H1 (cell line): ENCODE measurements at regions not wholly inside any gene's neighbourhood (a gene's known extent, or its start where the extent isn't known, plus 50 kb on each side); places are given as distances from the start of the nearest gene placed in this dataset.

Experiments used
- CTCF ChIA-PET: fragments of 300-600 bp; sonication (Branson Sonifier 250); formaldehyde crosslinking; loops from one replicate; lab custom pipeline; 2021; ENCODE audit not compliant: partially characterized antibody; lab: Charles Lee
- POLR2A ChIA-PET: fragments of 300-600 bp; sonication (Branson Sonifier 250); formaldehyde crosslinking; loops from one replicate; lab custom pipeline; 2021; ENCODE audit warnings: inconsistent platforms; ENCODE audit not compliant: partially characterized antibody; lab: Charles Lee
- DNase-seq, 2 experiments: peaks; one replicate each; pipeline versions ENCODE4 v3.0.0 to v3.0.0-alpha.2; 2010 to 2022; ENCODE audit warnings: low spot score in 2 of 2, low read depth in 1 of 2, mixed read lengths in 1 of 2
- FAIRE-seq: peaks from 2 replicates; lab custom pipeline; 2011; peaks lifted over from hg19 to GRCh38; lab: Jason Lieb, UNC
- H2AFZ ChIP-seq: 2 replicates; pipeline ENCODE4 v1.8.1; 2012; ENCODE audit warnings: low read length, inconsistent platforms
- H2AK5ac ChIP-seq: 2 replicates; pipeline ENCODE4 v1.6.1; 2013; ENCODE audit warnings: low read depth, low read length
- H2BK120ac ChIP-seq: replicated peaks from 2 replicates; pipeline ENCODE3; 2013; ENCODE audit warnings: low read depth, low read length, inconsistent platforms
- H2BK12ac ChIP-seq: 2 replicates; pipeline ENCODE4 v1.6.1; 2013; ENCODE audit warnings: low read depth, low read length
- H2BK15ac ChIP-seq: 2 replicates; pipeline ENCODE4 v1.6.1; 2013; ENCODE audit warnings: low read length
- H2BK20ac ChIP-seq: 2 replicates; pipeline ENCODE4 v1.6.1; 2013; ENCODE audit warnings: low read length
- H2BK5ac ChIP-seq: 2 replicates; pipeline ENCODE4 v1.6.1; 2013; ENCODE audit warnings: low read depth, low read length
- H3K14ac ChIP-seq: 2 replicates; pipeline ENCODE4 v1.6.1; 2013; ENCODE audit warnings: inconsistent platforms; ENCODE audit not compliant: insufficient read length
- H3K18ac ChIP-seq: 2 replicates; pipeline ENCODE4 v1.6.1; 2013; ENCODE audit warnings: low read length; ENCODE audit errors: extremely low read depth
- H3K23ac ChIP-seq: 2 replicates; pipeline ENCODE4 v1.6.1; 2013; ENCODE audit warnings: inconsistent platforms; ENCODE audit not compliant: insufficient read length
- H3K23me2 ChIP-seq: 2 replicates; pipeline ENCODE4 v1.6.1; 2013; ENCODE audit warnings: low read depth, low read length
- H3K27ac ChIP-seq: 2 replicates; pipeline ENCODE4 v1.6.1; 2011; ENCODE audit warnings: low read depth, low read length, inconsistent platforms
- H3K27me3 ChIP-seq, 4 experiments: replicated peaks in 1 of 4; 1 replicate in 1 of 4; 2 replicates in 3 of 4; pipeline versions ENCODE4 v1.6.1 to v1.8.1; 2011 to 2013; ENCODE audit warnings: low read length in 3 of 4, mild to moderate bottlenecking in 3 of 4, inconsistent platforms in 2 of 4, mixed read lengths in 2 of 4, moderate library complexity in 1 of 4; ENCODE audit not compliant: control insufficient read depth in 3 of 4, insufficient read depth in 3 of 4; ENCODE audit errors: extremely low read depth in 1 of 4
- H3K36me3 ChIP-seq, 4 experiments: 2 replicates each; pipeline versions ENCODE4 v1.6.1 to v1.8.1; 2011 to 2013; ENCODE audit warnings: mild to moderate bottlenecking in 4 of 4, low read length in 3 of 4, moderate library complexity in 2 of 4, control low read depth in 1 of 4, inconsistent platforms in 1 of 4; ENCODE audit not compliant: insufficient read depth in 4 of 4, control insufficient read depth in 2 of 4
- H3K4ac ChIP-seq: replicated peaks from 2 replicates; pipeline ENCODE3; 2013; ENCODE audit warnings: low read length, low read depth, mixed read lengths, inconsistent platforms; ENCODE audit not compliant: insufficient read length
- H3K4me1 ChIP-seq, 4 experiments: replicated peaks in 1 of 4; 1 replicate in 1 of 4; 2 replicates in 3 of 4; pipeline versions ENCODE4 v1.6.1 to v1.8.1; 2011 to 2013; ENCODE audit warnings: low read length in 3 of 4, inconsistent platforms in 2 of 4, mixed read lengths in 1 of 4; ENCODE audit not compliant: insufficient read depth in 4 of 4, control insufficient read depth in 3 of 4
- H3K4me2 ChIP-seq, 2 experiments: 2 replicates each; pipeline versions ENCODE4 v1.6.1 to v1.8.1; 2011 to 2013; ENCODE audit warnings: low read depth in 2 of 2, low read length in 2 of 2, control low read depth in 1 of 2, inconsistent platforms in 1 of 2, mild to moderate bottlenecking in 1 of 2; ENCODE audit not compliant: insufficient read depth in 1 of 2
- H3K4me3 ChIP-seq, 4 experiments: fragments of 200-600, 300-600 bp in 1 of 4; sonication (generic), shearing (Covaris generic), sonication (Bioruptor Twin) in 1 of 4; 2 replicates each; pipeline versions ENCODE4 v1.5.1 to v1.8.1; 2011 to 2016; ENCODE audit warnings: low read length in 4 of 4, low read depth in 3 of 4, control low read depth in 2 of 4, inconsistent platforms in 2 of 4, mild to moderate bottlenecking in 2 of 4, mixed read lengths in 1 of 4, moderate library complexity in 1 of 4; ENCODE audit not compliant: insufficient read depth in 2 of 4; ENCODE audit errors: extremely low read depth in 1 of 4
- H3K56ac ChIP-seq: replicated peaks from 2 replicates; pipeline ENCODE3; 2013; ENCODE audit warnings: low read depth, mild to moderate bottlenecking, mixed read lengths, low read length, inconsistent platforms; ENCODE audit not compliant: insufficient read length
- H3K79me1 ChIP-seq: 2 replicates; pipeline ENCODE4 v1.6.1; 2013; ENCODE audit warnings: low read depth, low read length, control low read depth
- H3K79me2 ChIP-seq, 2 experiments: 2 replicates each; pipeline versions ENCODE4 v1.6.1 to v1.8.1; 2012 to 2013; ENCODE audit warnings: low read length in 2 of 2, mild to moderate bottlenecking in 2 of 2, inconsistent platforms in 1 of 2; ENCODE audit not compliant: insufficient read depth in 2 of 2, control insufficient read depth in 1 of 2
- H3K9ac ChIP-seq, 4 experiments: replicated peaks in 1 of 4; 1 replicate in 1 of 4; 2 replicates in 3 of 4; pipeline versions ENCODE4 v1.6.1 to v1.8.1; 2011 to 2013; ENCODE audit warnings: low read depth in 3 of 4, low read length in 3 of 4, control low read depth in 2 of 4, mild to moderate bottlenecking in 2 of 4, moderate library complexity in 2 of 4, inconsistent platforms in 1 of 4; ENCODE audit errors: extremely low read depth in 1 of 4
- H3K9me3 ChIP-seq, 2 experiments: 2 replicates each; pipeline versions ENCODE4 v1.6.1 to v1.8.1; 2012 to 2013; ENCODE audit warnings: mild to moderate bottlenecking in 2 of 2, moderate library complexity in 2 of 2, control low read depth in 1 of 2, inconsistent platforms in 1 of 2, low read depth in 1 of 2, low read length in 1 of 2, mixed read lengths in 1 of 2; ENCODE audit not compliant: insufficient read depth in 2 of 2
- H4K20me1 ChIP-seq, 2 experiments: replicated peaks in 1 of 2; 2 replicates each; pipeline versions ENCODE3 to v1.8.1; 2011 to 2013; ENCODE audit warnings: inconsistent platforms in 2 of 2, low read length in 2 of 2, mild to moderate bottlenecking in 1 of 2; ENCODE audit not compliant: insufficient read depth in 2 of 2, control insufficient read depth in 1 of 2
- H4K5ac ChIP-seq: 2 replicates; pipeline ENCODE4 v1.6.1; 2013; ENCODE audit warnings: low read length, low read depth, mixed read lengths, inconsistent platforms; ENCODE audit not compliant: insufficient read length
- H4K8ac ChIP-seq: 2 replicates; pipeline ENCODE4 v1.8.0; 2013; ENCODE audit warnings: mild to moderate bottlenecking, moderate library complexity, low read length, inconsistent platforms; ENCODE audit not compliant: insufficient read depth; ENCODE audit errors: extremely low read depth
- H4K91ac ChIP-seq: replicated peaks from 2 replicates; pipeline ENCODE3; 2013; ENCODE audit warnings: low read length, mixed read lengths, inconsistent platforms; ENCODE audit not compliant: insufficient read length
- BACH1 ChIP-seq: IDR thresholded peaks from 2 replicates; pipeline ENCODE4 v1.6.1; 2012; ENCODE audit warnings: low read length, improper control_type of control experiment
- CBX8 ChIP-seq: fragments of 300-800, 300-1000 bp; sonication (generic); IDR thresholded peaks from 2 replicates; pipeline ENCODE4 v1.7.1; 2016; ENCODE audit warnings: low read depth, low read length, borderline replicate concordance
- EP300 ChIP-seq, 2 experiments: IDR thresholded peaks; 1 replicate in 1 of 2; 2 replicates in 1 of 2; pipeline ENCODE4 v1.6.1; 2011 to 2012; ENCODE audit warnings: low read depth in 2 of 2, low read length in 2 of 2, mild to moderate bottlenecking in 2 of 2, borderline replicate concordance in 1 of 2, inconsistent platforms in 1 of 2, moderate library complexity in 1 of 2
- FOSL1 ChIP-seq: IDR thresholded peaks from 2 replicates; pipeline ENCODE4 v1.6.1; 2011; ENCODE audit warnings: mild to moderate bottlenecking, low read depth, low read length, moderate library complexity; ENCODE audit not compliant: insufficient read depth
- GABPA ChIP-seq: IDR thresholded peaks from 2 replicates; pipeline ENCODE4 v1.6.1; 2011; ENCODE audit warnings: mild to moderate bottlenecking, low read length, moderate library complexity, borderline replicate concordance; ENCODE audit not compliant: insufficient read depth
- GTF2F1 ChIP-seq: IDR thresholded peaks from 2 replicates; pipeline ENCODE4 v1.6.1; 2012; ENCODE audit warnings: low read depth, low read length, improper control_type of control experiment, borderline replicate concordance
- JUND ChIP-seq: IDR thresholded peaks from 2 replicates; pipeline ENCODE4 v1.6.1; 2011; ENCODE audit warnings: mild to moderate bottlenecking, improper control_type of control experiment, low read length
- POLR2A ChIP-seq, 2 experiments: IDR thresholded peaks; 1 replicate in 1 of 2; 2 replicates in 1 of 2; pipeline ENCODE4 v1.6.1; 2011; ENCODE audit warnings: low read depth in 2 of 2, low read length in 2 of 2, mild to moderate bottlenecking in 2 of 2; ENCODE audit errors: control extremely low read depth in 1 of 2
- SIRT6 ChIP-seq: IDR thresholded peaks from one replicate; pipeline ENCODE4 v1.7.1; 2012; ENCODE audit warnings: low read length, inconsistent platforms
- SIX5 ChIP-seq: IDR thresholded peaks from 2 replicates; pipeline ENCODE4 v1.6.1; 2011; ENCODE audit warnings: mild to moderate bottlenecking, low read depth, low read length
- TAF1 ChIP-seq: IDR thresholded peaks from 2 replicates; pipeline ENCODE4 v1.6.1; 2011; ENCODE audit warnings: mild to moderate bottlenecking, low read depth, low read length

GRCh38 chr6:140653972-140654371, 1279.5 kb upstream of the CITED2 start:
- Histone ChIP-seq H3K23me2 (no peaks in the 10 kb centered on the region), H2BK120ac (no peak overlapping the region), H3K56ac (no peak overlapping the region), H4K20me1 (no peaks in the 10 kb centered on the region), H4K91ac (no peak overlapping the region), H3K23ac (no peak overlapping the region), H3K4me3 (no peak overlapping the region), H3K4ac (no peak overlapping the region), H2BK12ac (no peak overlapping the region), H3K18ac (no peak overlapping the region), H3K9me3 (no peaks in the 10 kb centered on the region), H3K79me2 (no peaks in the 10 kb centered on the region), H4K5ac (no peak overlapping the region), H2BK20ac (no peak overlapping the region), H2BK15ac (no peak overlapping the region), H3K14ac (no peak overlapping the region), H4K8ac (no peak overlapping the region), H2AFZ (no peak overlapping the region), H3K27ac (no peak overlapping the region), H2AK5ac (no peak overlapping the region), H3K36me3 (no peaks in the 10 kb centered on the region), H3K79me1 (no peaks in the 10 kb centered on the region), H3K27me3 (no peaks in the 10 kb centered on the region), H3K4me1 (no peaks in the 10 kb centered on the region), H3K4me2 (no peak overlapping the region), H2BK5ac (no peak overlapping the region), H3K9ac (no peak overlapping the region)
- FAIRE-seq (no peak), DNase-seq (no peak)
- POLR2A ChIA-PET: no interaction called here
- CTCF ChIA-PET: interaction anchor here (0.7 kb wide), 1 partner anchor 384 kb away, joined by 3 read pairs; no protein-coding TSS in a partner anchor
- TF ChIP-seq SIX5: no peak
- no peak for TF ChIP-seq GTF2F1
- no peak for TF ChIP-seq FOSL1
- TF ChIP-seq TAF1: no peak
- no peak for TF ChIP-seq BACH1
- TF ChIP-seq POLR2A (IDR thresholded peaks at IDR 0.05; ENCODE audit: control extremely low read depth in 1 of 2, low read depth in 2 of 2, low read length in 2 of 2): no peak
- TF ChIP-seq JUND: no peak
- no peak for TF ChIP-seq GABPA
- TF ChIP-seq CBX8: no peak
- no peak for TF ChIP-seq SIRT6
- TF ChIP-seq EP300 (IDR thresholded peaks at IDR 0.05; ENCODE audit: borderline replicate concordance in 1 of 2, low read depth in 2 of 2, low read length in 2 of 2): no peak
